Endometrium (tissue), 2 donors: ENCODE measurements at regions not wholly inside any gene's neighbourhood (a gene's known extent, or its start where the extent isn't known, plus 50 kb on each side); places are given as distances from the start of the nearest gene placed in this dataset.

Experiments
- FAIRE-seq: peaks from 2 replicates; lab custom pipeline; 2012; peaks lifted over from hg19 to GRCh38; lab: Jason Lieb, UNC
- donor health status: control.
- donor health status: control.

GRCh38 chr16:66008136-66008535 lies 358.4 kb upstream of the CDH5 start:
- FAIRE-seq: no peak

- FAIRE-seq: no peak
Observed at GRCh38 chr16:66007717-66008116, 358.8 kb upstream of the CDH5 start.

- no peak for FAIRE-seq
Observed at GRCh38 chr16:66006485-66006884, 360.0 kb upstream of the CDH5 start.

- FAIRE-seq: no peak
Observed at GRCh38 chr16:66004699-66005098, 361.8 kb upstream of the CDH5 start.

GRCh38 chr16:66003201-66003600 lies 363.3 kb upstream of the CDH5 start:
- no peak for FAIRE-seq

GRCh38 chr16:66002601-66003000 lies 363.9 kb upstream of the CDH5 start:
- FAIRE-seq: no peak

- FAIRE-seq: no peak
Observed at GRCh38 chr16:66001432-66001831, 365.1 kb upstream of the CDH5 start.

GRCh38 chr16:65998443-65998842 lies 368.0 kb upstream of the CDH5 start:
- FAIRE-seq: no peak

- FAIRE-seq: no peak
Observed at GRCh38 chr16:65994291-65994690, 372.2 kb upstream of the CDH5 start.

- FAIRE-seq: no peak
Observed at GRCh38 chr16:65991149-65991701, 375.3 kb upstream of the CDH5 start.

- FAIRE-seq: peak; percentile 90
Observed at GRCh38 chr16:65989861-65990604, 376.5 kb upstream of the CDH5 start.

GRCh38 chr16:65988024-65988595 lies 378.4 kb upstream of the CDH5 start:
- no peak for FAIRE-seq

- no peak for FAIRE-seq
Observed at GRCh38 chr16:65984296-65984695, 382.2 kb upstream of the CDH5 start.

- FAIRE-seq: no peak
Observed at GRCh38 chr16:65981057-65981456, 385.4 kb upstream of the CDH5 start.

GRCh38 chr16:65975049-65975708 lies 391.3 kb upstream of the CDH5 start:
- FAIRE-seq: no peak

GRCh38 chr16:65967376-65967775 lies 399.1 kb upstream of the CDH5 start:
- no peak for FAIRE-seq

GRCh38 chr16:65965628-65966027 lies 400.9 kb upstream of the CDH5 start:
- no peak for FAIRE-seq

GRCh38 chr16:65964752-65965151 lies 401.7 kb upstream of the CDH5 start:
- no peak for FAIRE-seq

GRCh38 chr16:65961476-65962143 lies 404.9 kb upstream of the CDH5 start:
- no peak for FAIRE-seq

GRCh38 chr16:65959983-65960382 lies 406.5 kb upstream of the CDH5 start:
- no peak for FAIRE-seq

GRCh38 chr16:65958086-65958485 lies 408.4 kb upstream of the CDH5 start:
- FAIRE-seq: no peak

- no peak for FAIRE-seq
Observed at GRCh38 chr16:65956100-65956499, 410.4 kb upstream of the CDH5 start.

GRCh38 chr16:65954446-65954845 lies 412.0 kb upstream of the CDH5 start:
- no peak for FAIRE-seq
